H1 (cell line): ENCODE measurements at regions not wholly inside any gene's neighbourhood (a gene's known extent, or its start where the extent isn't known, plus 50 kb on each side); places are given as distances from the start of the nearest gene placed in this dataset.

Source experiments
- ATF3 ChIP-seq: IDR thresholded peaks from 2 replicates; pipeline ENCODE4 v1.6.1; 2011; ENCODE audit warnings: low read depth, mild to moderate bottlenecking, low read length; ENCODE audit not compliant: insufficient read depth
- SRF ChIP-seq: IDR thresholded peaks from 2 replicates; pipeline ENCODE4 v1.6.1; 2011; ENCODE audit warnings: mild to moderate bottlenecking, low read depth, low read length, moderate library complexity

GRCh38 chr3:109572301-109572700, 235.0 kb upstream of the DPPA4 start:
- TF ChIP-seq ATF3 (no peak), SRF (no peak)
